Chondrocyte (in vitro differentiated cells): ENCODE measurements at regions not wholly inside any gene's neighbourhood (a gene's known extent, or its start where the extent isn't known, plus 50 kb on each side); places are given as distances from the start of the nearest gene placed in this dataset.

ENCODE experiments used
- DNase-seq: peaks from one replicate; pipeline ENCODE4 v3.0.0; 2021; ENCODE audit warnings: mixed read lengths, low spot score
- H3K27ac Mint-ChIP-seq: one replicate; pipeline ENCODE4 v1.8.0; 2021; ENCODE audit warnings: mild to moderate bottlenecking, moderate library complexity, mixed read lengths; ENCODE audit not compliant: unreplicated experiment
- H3K27me3 Mint-ChIP-seq: 2 replicates; pipeline ENCODE4 v1.8.0; 2021; ENCODE audit warnings: low read depth, mixed read lengths
- H3K36me3 Mint-ChIP-seq: 2 replicates; pipeline ENCODE4 v1.8.0; 2021; ENCODE audit warnings: low read depth, mixed read lengths
- H3K4me1 Mint-ChIP-seq: 2 replicates; pipeline ENCODE4 v1.8.0; 2021; ENCODE audit warnings: low read depth, mild to moderate bottlenecking, mixed read lengths
- H3K4me3 Mint-ChIP-seq: one replicate; pipeline ENCODE4 v1.8.0; 2021; ENCODE audit warnings: mild to moderate bottlenecking, moderate library complexity, mixed read lengths; ENCODE audit not compliant: unreplicated experiment
- H3K9me3 Mint-ChIP-seq: 2 replicates; pipeline ENCODE4 v1.8.0; 2021; ENCODE audit warnings: low read depth, mixed read lengths
- TF ChIP-seq, protein P1 (sequence below): fragments of 200-600 bp; sonication (generic); IDR thresholded peaks from 2 replicates; pipeline ENCODE4 v1.5.0; 2021; ENCODE audit warnings: antibody characterized with exemption, mild to moderate bottlenecking, moderate library complexity

DNA sequence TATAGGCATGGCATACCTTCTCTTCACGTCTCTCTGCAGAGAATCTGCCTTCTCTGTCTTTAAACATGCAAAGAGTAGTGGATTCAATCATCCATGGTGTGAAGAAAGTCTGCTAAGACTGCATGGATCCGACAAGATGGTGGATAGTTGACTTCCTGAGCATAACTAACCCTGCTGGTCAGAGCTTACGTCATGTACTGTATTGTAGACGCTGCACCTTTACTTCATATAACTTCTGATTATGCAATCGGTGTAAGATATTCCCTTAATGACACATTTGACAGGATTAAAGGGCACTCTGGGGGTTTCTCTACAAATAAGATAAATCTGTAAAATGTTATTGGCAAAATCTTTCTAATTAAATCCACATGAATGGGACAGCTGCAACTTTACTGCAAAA, 240.3 kb upstream of the NREP start:
- Mint-ChIP-seq H3K36me3 (peaks cover 7% of the 10 kb centered on the region), H3K4me3 (no peak overlapping the region), H3K27ac (peak overlapping the region; percentile 94), H3K9me3 (peaks cover 6% of the 10 kb centered on the region), H3K4me1 (peaks cover 56% of the 10 kb centered on the region), H3K27me3 (no peaks in the 10 kb centered on the region)
- no peak for DNase-seq
- TF ChIP-seq, protein P1, sequence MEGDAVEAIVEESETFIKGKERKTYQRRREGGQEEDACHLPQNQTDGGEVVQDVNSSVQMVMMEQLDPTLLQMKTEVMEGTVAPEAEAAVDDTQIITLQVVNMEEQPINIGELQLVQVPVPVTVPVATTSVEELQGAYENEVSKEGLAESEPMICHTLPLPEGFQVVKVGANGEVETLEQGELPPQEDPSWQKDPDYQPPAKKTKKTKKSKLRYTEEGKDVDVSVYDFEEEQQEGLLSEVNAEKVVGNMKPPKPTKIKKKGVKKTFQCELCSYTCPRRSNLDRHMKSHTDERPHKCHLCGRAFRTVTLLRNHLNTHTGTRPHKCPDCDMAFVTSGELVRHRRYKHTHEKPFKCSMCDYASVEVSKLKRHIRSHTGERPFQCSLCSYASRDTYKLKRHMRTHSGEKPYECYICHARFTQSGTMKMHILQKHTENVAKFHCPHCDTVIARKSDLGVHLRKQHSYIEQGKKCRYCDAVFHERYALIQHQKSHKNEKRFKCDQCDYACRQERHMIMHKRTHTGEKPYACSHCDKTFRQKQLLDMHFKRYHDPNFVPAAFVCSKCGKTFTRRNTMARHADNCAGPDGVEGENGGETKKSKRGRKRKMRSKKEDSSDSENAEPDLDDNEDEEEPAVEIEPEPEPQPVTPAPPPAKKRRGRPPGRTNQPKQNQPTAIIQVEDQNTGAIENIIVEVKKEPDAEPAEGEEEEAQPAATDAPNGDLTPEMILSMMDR = no peak

DNA sequence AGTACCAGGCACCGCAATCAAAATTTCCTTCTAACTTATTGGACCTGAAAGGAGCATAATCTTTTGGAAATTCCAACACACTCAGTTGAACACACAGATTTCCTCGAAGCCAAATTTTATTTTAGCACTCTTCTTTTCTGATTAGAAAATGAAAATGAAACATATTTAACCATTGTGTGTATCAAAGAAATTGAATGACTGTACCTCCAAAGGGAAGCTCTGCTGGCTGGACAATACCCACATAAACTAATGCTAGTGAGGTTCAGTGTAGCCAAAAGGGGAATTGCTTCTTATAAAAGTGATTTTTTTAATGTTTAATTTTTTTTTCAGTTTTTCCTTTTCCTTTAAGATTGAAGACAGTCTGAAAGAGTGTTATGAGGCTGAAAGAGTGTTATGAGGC, 239.6 kb upstream of the NREP start:
- DNase-seq = no peak
- H3K27ac Mint-ChIP-seq = peak overlapping the region; percentile 94
- peaks cover 8% of the 10 kb centered on the region for H3K36me3 Mint-ChIP-seq
- H3K4me3 Mint-ChIP-seq = no peak overlapping the region
- peaks cover 6% of the 10 kb centered on the region for H3K9me3 Mint-ChIP-seq
- H3K27me3 Mint-ChIP-seq = no peaks in the 10 kb centered on the region
- TF ChIP-seq, protein P1 = no peak
- H3K4me1 Mint-ChIP-seq = peaks cover 55% of the 10 kb centered on the region

DNA sequence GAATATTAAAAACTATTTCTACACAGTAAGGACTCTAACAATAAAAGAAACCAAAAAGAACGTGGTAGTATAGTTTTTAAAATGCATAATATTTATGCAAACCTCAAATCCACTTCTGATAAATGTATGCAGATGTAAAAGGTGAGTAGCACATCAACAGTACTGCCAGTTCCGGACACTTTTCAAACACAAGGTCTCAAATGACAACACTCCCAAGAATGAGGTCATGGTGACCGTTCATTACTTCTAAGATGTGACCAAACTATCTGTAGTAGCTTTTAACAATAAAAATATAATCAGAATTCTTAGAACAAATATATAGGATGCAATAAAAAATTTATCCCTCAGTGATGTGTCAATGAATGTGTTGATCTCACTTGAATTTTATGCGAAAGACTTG, 238.7 kb upstream of the NREP start:
- no peak overlapping the region for H3K27ac Mint-ChIP-seq
- TF ChIP-seq, protein P1 = no peak
- DNase-seq = no peak
- H3K4me1 Mint-ChIP-seq = peaks cover 48% of the 10 kb centered on the region
- H3K36me3 Mint-ChIP-seq = peaks cover 8% of the 10 kb centered on the region
- peaks cover 6% of the 10 kb centered on the region for H3K9me3 Mint-ChIP-seq
- no peaks in the 10 kb centered on the region for H3K27me3 Mint-ChIP-seq
- H3K4me3 Mint-ChIP-seq = no peak overlapping the region

DNA sequence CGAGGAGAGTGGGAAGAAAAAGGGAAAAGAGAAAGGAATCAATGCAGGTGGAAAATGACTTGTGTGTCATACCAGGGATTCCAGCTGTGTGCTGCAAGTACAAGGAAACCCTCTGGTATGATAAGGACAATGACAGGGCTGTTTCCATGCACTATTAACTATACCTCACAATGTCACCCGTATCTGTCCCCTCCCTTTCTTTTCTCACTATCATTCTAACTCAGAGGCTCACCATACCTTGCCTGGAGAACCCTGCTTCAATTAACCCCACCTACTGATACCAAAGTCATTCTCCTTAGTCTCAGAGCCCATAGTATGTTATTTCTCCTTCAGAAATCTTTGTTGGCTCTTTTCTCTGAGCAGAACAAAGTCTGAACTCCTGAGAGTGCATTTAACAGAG, 236.2 kb upstream of the NREP start:
- H3K27ac Mint-ChIP-seq = no peak overlapping the region
- DNase-seq = no peak
- TF ChIP-seq, protein P1 = no peak
- H3K36me3 Mint-ChIP-seq = peaks cover 10% of the 10 kb centered on the region
- peaks cover 20% of the 10 kb centered on the region for H3K9me3 Mint-ChIP-seq
- peaks cover 28% of the 10 kb centered on the region for H3K4me1 Mint-ChIP-seq
- no peaks in the 10 kb centered on the region for H3K27me3 Mint-ChIP-seq
- H3K4me3 Mint-ChIP-seq = no peak overlapping the region

- TF ChIP-seq, protein P1 = no peak
- no peaks in the 10 kb centered on the region for H3K27me3 Mint-ChIP-seq
- H3K4me3 Mint-ChIP-seq = no peak overlapping the region
- H3K36me3 Mint-ChIP-seq = peaks cover 3% of the 10 kb centered on the region
- H3K4me1 Mint-ChIP-seq = peaks cover 34% of the 10 kb centered on the region
- no peak for DNase-seq
- peak overlapping the region; percentile 60 for H3K27ac Mint-ChIP-seq
- H3K9me3 Mint-ChIP-seq = peaks cover 13% of the 10 kb centered on the region
These were observed 227.1 kb upstream of the NREP start for GRCh38 chr5:111984044-111984443.
